ENCODE measurements at regions not wholly inside any gene's neighbourhood (a gene's known extent, or its start where the extent isn't known, plus 50 kb on each side); places are given as distances from the start of the nearest gene placed in this dataset.

DNA sequence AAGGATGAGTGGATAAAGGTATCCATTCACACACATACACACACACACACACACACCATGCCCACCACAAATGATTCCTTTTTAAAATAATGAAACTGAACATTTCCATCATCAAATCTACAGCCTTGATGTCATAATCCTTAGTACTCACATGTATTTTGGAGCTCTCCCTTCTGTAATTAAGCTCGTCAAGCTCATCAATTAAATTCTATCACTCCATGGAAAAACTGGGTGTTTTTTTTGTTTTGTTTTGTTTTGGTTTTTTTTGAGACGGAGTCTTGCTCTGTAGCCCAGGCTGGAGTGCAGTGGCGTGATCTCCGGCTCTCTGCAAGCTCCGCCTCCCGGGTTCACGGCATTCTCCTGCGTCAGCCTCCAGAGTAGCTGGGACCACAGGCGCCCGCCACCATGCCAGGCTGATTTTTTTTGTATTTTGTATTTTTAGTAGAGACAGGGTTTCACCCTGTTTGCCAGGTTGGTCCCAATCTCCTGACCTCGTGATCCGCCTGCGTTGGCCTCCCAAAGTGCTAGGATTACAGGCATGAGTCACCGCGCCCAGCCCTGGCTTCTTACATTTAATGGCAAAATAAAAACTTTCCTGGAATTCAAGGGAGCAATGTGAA lies 78.6 kb upstream of the RGPD4 start:
- TF ChIP-seq, protein P1, sequence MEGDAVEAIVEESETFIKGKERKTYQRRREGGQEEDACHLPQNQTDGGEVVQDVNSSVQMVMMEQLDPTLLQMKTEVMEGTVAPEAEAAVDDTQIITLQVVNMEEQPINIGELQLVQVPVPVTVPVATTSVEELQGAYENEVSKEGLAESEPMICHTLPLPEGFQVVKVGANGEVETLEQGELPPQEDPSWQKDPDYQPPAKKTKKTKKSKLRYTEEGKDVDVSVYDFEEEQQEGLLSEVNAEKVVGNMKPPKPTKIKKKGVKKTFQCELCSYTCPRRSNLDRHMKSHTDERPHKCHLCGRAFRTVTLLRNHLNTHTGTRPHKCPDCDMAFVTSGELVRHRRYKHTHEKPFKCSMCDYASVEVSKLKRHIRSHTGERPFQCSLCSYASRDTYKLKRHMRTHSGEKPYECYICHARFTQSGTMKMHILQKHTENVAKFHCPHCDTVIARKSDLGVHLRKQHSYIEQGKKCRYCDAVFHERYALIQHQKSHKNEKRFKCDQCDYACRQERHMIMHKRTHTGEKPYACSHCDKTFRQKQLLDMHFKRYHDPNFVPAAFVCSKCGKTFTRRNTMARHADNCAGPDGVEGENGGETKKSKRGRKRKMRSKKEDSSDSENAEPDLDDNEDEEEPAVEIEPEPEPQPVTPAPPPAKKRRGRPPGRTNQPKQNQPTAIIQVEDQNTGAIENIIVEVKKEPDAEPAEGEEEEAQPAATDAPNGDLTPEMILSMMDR (conservative IDR thresholded peaks at IDR 0.05) = no peak
- TF ChIP-seq EZH2 (IDR thresholded peaks at IDR 0.05; ENCODE audit: low read depth) = no peak
